CD4-positive, alpha-beta T cell treated with Interleukin-4 for 1 hour (primary cell): ENCODE measurements at regions not wholly inside any gene's neighbourhood (a gene's known extent, or its start where the extent isn't known, plus 50 kb on each side); places are given as distances from the start of the nearest gene placed in this dataset.
"Not testable (repeated sequence)": the region's sequence is repeated elsewhere in the genome, so short reads cannot be mapped to it uniquely, and the experiment has no call there.

Source experiments
- DNase-seq, 2 donors: peaks; one replicate each; pipeline ENCODE4 v3.0.0-alpha.2; 2020 to 2022

DNA sequence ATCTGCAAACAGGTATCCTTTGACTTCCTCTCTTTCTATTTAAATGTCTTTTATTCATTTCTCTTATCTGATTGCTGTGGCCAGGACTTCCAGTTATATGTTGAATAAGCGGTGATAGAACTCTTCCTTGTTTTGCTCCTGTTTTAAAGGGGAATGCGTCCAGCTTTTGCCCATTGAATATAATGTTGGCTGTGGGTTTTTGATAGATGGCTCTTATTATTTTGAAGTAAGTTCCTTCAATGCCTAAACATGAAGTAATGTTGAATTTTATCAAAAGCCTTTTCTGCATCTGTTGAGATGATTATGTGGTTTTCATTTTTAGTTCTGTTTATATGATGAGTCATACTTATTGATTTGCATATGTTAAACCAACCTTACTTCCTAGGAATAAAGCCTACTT is 300.5 kb upstream of the CTNND2 start:
- no peak for DNase-seq

DNA sequence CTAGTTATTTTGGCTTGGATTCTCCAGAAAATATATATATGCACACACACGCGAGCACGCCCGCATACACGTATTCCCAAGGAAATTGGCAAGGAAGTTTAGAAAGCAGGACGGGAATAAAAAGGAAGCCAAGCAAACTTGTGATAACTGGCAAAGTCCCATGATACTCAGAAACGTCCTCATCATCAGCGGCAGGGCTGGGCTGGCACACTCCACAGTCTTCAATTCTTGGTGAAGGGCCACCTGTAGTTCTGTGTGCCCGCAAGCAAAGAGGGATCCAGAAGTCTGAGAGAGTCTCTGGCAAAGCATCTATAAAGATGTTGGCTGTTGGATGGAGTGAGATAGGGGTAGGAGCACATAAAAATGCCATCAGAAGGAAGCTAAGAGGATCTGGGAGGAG is 289.3 kb upstream of the CTNND2 start:
- no peak for DNase-seq

DNA sequence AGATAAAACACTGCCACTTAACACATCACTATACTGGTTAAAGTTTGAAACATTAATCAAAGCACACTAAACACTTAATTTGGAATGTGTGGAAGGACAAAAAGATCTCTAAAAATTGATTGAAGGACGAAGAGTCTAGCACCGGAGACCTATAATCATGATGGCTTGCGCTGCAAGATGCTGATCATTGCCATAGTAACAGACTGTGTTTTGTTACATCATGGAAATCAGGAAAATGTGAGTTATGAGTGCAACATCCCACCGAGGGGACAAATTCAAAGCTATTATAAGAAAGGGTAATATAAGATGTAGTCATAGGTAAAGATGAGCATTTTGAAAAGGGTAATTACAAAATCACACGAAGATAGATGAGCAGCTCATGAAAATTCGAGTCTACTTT is 278.8 kb upstream of the CTNND2 start:
- no peak for DNase-seq

DNA sequence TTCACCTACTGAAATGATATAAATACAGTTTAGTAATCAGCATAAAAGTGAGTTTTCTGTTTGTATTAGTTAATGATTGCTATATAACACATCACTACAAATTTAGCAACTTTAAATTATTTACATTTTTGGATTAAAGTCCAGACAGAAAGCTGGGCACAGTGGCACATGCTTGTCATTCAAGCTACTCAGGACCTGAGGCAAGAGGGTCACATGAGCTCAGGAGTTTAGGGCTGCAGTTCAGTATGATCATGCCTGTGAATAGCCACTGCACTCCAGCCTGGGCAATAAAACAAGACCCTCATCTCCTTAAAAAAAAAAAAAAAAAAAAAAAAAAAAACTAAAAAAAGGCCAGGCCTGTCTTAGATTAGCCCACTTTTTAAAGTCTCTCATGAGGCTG is 273.6 kb upstream of the CTNND2 start:
- no peak for DNase-seq

DNA sequence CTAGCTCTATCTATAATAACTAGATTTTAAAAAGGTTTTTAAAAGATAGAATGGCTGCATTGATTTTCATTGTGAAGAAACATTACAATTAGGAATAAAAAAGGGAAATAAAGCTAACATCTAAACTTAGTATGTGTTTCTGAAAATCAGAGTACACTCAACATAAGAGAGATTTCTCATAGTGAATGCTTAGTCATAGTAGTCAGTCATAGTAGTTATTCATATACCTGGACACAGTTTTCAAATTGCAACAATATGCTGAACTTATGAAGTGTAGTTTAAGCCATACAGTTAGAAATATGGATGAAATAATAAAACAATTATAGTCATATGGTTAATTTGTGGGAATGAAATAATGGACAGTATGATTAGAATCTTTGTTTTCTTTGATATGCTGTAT is 273.0 kb upstream of the CTNND2 start:
- no peak for DNase-seq

DNA sequence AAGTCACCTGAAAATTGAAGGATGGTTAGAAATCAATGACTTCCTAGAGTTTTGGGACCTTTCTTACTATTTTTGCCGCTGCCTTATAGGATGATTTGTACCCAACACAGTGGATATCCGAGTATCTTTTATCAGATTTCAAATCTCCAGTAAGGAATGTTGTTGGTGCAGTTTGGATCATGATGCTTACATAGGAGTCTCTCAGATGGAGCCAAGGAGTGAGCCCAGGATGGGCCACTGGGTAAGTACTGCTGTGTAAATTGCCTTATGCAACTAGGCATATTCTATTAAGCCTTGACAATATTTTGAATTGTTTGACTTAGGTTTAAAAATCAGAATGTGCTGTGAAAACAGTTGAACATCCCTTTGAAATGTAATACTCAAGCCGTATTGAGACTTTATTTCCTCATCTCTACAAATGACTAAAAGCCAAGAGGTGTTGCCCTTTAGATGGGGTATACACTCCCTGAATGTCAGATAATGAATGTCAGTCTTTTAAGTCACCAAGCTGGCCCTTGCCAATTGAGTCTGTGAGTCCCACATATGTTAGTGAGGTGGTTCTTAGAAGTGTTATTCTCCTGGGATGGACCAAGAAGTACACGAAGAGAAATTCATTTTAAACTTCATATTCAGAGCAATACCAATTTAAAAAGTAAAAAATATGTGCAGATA is 271.8 kb upstream of the CTNND2 start:
- DNase-seq = no peak

DNA sequence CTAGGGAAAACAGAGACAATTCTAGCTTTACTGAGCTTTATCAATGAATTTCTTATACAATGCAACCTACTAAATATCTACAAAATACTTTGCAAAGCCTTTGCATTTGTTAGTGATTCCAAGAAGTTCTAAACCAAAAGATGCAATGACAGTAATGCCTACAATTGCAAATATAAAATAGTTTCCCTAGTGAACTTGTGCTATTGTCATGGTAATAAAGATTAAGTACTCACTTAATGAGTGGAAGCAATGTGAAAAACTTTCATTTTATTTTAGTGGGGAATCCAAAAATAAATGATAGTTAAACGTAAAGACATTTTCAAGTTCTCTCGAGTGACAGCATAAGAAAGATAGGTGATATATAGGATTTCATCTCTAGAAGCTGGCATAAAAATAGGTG is 270.5 kb upstream of the CTNND2 start:
- DNase-seq = no peak

DNA sequence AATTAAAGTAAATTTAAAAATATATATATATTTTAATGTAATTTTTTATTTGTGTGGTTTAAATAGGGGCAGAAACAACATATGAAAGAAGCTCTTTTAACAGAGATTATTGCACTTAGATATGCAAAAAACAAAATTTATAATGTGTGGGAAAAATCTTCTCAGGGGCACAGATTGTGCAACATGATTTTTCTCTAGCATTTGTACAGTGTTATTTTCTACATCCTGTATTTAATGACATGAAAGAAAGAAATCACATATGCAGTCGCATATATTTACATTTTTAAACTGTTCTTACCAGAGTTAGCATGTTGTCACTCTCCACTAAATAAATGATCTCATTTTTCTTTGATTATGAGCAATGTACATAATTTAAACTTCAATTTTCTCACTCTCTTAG is 265.3 kb upstream of the CTNND2 start:
- no peak for DNase-seq

DNA sequence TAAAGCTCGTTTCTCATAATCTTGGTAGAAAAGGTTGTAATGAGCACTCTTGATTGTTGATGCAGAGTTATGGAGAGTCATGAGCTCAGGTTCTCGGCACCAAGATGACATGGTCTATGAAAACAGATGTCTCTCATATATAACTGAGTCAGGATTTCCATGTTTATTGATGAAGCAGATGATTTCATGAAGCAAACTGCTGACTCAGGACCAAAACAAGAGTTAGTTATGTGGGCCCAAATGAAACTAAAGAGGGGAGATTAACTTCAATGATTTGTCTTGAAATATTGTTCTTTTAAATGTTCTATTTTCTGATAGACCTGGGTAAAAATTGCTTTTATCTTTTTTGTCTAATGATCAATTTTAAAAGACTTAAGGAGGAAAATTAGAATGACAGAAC is 258.6 kb upstream of the CTNND2 start:
- DNase-seq = no peak

DNA sequence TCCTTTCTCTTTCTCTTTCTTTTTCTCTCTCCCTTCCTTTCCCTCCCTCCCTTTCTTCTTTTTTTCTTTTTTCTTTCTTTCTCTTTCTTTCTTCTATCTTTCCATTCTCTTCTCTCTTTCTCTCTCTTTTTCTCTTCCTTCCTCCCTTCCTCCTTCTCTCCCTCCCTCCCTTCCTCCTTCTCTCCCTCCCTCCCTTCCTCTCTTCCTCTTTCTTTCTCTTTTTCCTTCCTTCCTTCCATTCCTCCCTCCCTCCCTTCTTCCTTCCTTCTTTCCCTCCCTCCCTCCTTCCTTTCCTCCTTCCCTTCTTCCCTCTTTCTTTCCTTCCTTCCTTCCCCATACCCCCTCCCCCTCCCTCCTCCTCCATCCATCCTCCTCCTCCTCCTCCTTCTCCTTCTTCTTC is 243.3 kb upstream of the CTNND2 start:
- DNase-seq = no peak

DNA sequence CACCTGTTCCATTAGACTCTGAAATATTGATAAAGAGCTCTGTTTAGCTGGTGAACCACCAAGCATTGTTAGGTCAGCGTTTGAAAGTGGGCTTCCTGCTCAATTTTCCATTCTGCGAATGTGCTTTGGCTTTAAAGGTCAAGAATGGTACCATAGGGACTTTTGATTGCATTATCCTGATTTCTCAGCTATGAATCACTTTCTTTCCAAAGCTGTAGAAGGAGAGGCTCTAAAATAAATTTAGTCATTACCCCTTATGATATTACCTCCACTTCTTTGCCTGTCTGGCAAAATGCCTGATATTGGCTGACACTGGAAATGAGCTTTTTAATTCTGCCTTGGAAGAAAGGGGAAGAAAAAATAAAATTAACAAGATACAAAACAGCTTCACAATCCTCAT is 237.2 kb upstream of the CTNND2 start:
- no peak for DNase-seq

DNA sequence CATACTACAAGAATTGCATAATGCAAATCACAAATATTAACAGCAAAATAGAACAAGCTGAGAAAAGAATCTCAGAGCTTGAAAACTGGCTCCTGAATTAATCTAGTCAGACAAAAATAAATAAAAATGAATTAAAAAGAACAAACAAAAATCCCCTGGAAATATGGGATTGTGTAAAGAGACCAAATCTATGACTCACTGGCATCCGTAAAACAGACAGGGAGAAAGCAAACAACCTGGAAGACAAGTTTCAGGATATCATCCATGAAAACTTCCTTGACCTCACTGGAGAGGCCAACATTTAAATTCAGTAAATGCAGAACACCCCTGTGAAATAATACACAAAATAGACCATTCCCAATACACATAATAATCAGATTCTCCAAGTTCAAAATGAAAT is 229.3 kb upstream of the CTNND2 start:
- no peak for DNase-seq

DNA sequence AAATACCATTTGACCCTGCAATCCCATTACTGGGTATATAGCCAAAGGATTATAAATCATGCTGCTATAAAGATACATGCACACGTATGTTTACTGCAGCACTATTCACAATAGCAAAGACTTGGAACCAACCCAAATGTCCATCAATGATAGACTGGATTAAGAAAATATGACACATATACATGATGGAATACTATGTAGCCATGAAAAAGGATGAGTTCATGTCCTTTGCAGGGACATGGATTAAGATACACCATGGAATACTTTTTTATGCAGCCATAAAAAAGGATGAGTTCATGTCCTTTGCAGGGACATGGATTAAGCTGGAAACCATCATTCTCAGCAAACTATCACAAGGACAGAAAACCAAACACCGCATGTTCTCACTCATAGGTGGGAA is 226.8 kb upstream of the CTNND2 start:
- DNase-seq = not testable (repeated sequence)

DNA sequence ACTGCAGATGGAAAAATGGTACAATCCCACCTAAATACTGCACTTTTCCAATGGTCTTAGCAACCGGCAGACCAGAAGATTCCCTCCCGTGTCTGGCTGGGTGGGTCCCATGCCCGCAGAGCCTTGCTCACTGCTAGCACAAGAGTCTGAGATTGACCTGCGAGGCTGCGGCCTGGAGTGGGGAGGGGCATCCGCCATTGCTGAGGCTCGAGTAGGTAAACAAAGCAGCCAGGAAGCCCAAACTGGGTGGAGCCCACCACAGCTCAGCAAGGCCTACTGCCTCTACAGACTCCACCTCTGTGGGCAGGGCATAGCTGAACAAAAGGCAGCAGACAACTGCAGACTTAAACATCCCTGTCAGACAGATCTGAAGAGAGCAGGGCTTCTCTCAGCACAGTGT is 221.6 kb upstream of the CTNND2 start:
- DNase-seq = no peak

DNA sequence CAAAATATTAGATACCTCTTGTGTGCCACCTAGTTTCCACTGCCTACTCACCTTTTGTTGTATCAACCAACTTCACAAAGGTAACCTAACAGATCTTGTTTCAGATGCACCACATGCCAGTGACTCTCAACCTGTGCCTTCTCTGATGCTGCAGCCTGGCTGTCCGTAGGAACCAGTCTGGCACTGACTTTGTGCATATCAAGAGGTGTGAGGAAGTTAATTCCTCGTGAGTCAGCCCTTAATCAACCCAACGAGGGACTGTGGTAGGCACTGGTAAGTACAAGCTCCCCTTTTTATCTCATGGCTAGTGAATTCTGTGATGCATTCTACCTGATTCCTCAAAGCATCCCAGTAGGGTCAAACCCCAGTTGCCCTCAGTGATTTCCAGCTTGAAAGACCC is 215.4 kb upstream of the CTNND2 start:
- no peak for DNase-seq

DNA sequence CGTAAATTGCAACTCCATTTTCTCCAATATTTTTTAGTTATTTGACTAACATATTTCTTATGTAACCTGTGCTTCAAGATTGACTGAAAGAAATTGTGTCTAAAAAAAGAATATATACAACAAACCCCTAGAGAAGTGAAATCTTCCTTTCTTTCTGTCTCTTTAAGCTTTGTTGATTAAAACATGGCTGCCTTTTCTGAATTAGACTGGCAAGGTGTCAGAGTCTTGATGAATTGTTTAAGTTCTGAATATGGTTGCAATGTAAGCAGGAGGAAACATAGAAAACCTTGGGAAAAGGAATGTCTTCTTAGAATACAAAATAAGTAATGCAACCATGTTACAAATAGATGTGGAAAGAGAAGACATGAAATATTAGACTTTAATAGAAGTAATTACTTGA is 209.8 kb upstream of the CTNND2 start:
- DNase-seq = no peak

DNA sequence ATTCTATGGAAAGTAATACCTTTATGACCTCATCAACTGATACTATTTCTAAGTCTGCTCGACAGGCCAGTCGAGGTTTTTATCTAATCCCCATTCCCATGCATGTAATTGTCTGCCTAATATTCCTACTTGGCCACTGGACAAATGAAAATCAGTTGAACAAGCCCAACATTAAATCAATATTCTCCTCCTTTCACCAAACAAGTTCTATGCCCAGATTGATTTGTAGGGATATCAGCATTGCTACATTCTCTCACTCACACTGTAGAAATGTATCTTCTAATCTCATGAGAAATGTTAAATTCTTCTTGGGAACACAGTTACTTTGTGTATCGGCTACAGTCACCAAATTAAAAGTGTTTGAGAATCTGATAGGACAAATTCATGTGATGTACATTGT is 208.8 kb upstream of the CTNND2 start:
- no peak for DNase-seq

DNA sequence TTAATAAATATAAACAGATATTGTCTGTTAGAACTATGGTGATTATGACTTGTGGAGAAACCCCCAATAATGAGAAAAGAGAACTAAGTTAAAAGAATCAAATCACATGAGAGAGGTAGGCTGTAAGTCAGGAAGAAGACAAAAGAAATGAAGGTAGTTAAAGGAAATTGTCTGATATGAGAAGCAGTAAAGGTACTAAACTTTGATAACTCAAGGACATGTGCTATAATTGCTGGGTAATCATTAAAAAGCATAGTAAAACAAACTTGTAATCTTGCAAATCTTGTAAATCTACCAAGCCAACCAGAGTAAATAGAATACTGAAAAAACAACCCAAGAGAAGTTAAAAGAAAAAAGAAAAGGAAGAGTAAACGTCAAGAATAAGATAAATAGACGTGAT is 207.0 kb upstream of the CTNND2 start:
- DNase-seq = no peak

DNA sequence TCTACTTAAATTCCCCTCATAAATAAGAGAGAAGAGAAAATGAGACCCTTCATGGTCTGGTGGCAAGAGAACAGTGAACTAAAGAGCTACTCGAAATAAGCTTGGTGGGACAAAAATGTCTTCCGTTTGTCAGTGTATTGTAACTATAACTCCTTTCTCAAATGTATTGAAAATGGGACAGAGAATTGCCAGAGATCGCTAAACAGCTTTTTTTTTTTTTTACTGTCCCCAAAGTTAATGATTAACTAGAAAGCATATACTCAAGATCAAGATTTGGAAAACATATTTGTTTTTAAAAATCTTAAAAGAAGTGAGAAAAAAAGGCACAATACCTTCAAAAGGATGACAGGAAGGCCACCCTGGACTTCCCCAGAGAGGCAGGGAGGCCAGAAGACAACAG is 206.4 kb upstream of the CTNND2 start:
- no peak for DNase-seq

DNA sequence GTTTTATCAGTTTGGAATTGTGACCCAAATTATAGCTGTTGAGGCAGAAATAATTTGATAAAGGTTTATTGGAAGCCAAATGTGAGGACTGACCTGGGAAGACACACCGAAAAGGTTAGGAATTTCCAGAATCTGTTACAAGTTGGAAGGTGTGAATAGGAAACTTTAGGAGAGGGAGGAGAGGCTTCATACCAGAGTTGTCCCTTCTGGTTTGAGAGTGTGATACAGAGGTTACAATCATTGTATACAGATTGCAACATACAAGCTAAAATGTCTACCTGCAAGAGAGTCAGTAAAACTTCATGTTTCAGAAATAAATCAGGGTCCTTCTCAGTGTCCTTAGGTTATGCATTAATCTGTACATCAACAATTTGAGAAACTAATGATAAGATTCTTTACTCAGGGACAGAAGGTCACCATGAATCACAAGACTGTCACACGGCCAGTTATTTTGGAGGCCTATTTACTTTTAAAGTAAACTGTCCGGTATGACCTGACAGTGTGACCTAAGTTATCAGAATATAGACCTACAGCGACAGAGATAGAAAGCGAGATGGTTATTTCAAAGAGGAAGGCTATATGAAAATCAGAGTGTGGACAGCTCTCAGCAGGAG is 204.9 kb upstream of the CTNND2 start:
- no peak for DNase-seq

DNA sequence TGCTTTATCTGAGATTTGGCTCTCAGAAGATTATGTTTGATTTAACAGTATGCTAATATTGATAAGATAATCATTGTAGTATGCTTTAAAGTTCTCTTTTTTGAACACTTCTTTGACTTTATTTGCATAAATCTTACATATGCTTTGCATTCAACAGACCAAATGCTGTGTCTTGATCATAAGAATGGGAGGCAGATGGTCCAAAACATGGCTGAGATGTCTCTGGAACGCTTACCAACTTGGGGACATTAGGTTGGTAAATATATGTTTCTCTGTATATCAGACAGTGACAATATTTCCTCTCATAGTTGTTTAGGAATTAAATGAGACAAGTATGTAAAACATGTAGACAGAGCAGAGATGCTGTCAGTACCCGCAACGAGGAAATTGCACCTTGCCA is 197.9 kb upstream of the CTNND2 start:
- DNase-seq = no peak

DNA sequence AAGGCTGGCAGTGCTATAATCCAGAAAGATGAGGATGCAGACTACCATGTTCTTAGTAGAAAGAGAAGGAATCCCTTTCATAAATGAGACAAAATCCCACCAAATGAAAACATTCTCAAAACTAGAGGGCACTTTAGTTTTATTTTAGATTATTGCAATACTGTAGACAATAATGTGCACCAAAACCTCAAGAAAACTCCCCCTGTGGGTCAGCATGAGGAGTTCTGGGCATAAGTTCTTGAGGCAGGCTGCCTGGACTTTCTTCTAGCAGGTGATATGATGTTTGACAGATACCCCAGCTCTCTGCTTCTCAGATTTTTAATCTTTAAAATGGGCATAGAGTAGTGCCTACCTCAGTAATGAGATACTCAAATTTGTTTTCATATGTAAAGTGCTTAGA is 196.3 kb upstream of the CTNND2 start:
- no peak for DNase-seq

DNA sequence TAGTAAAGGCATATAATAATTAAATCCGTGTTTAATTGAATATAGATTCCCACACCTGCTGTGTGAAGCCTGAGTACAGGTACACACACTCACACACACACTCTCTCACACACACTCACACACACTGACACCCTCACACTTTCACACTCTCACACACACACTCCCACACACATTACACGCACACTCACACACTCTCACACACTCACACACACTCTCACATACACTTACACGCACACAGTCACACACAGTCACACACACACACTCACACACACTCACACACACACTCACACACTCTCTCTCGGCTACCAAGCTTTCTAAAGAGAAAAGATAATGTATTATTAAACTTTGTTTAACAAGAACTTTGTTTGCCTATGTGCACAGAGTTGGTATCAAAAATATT is 195.1 kb upstream of the CTNND2 start:
- no peak for DNase-seq

DNA sequence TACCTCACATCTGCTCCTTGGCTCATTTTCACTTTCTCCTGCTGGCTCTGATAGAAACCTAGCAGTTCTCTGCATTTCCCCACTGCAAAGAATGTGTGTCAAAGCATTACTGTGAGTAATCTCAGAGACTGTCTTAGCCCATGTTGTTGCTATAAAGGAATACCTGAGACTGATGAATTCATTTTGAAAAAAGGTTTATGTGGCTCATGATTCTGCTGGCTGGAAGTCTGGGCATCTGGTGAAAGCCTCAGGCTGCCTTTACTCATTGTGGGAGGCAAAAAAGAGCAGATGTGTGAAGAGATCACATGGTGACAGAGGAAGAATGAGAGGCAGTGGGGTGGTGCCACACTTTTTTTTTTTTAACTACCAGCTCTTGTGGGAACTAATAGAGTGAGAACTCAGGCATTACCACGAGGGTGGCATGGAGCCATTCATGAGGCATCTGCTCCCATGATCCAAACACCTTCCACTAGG is 191.6 kb upstream of the CTNND2 start:
- DNase-seq = no peak

DNA sequence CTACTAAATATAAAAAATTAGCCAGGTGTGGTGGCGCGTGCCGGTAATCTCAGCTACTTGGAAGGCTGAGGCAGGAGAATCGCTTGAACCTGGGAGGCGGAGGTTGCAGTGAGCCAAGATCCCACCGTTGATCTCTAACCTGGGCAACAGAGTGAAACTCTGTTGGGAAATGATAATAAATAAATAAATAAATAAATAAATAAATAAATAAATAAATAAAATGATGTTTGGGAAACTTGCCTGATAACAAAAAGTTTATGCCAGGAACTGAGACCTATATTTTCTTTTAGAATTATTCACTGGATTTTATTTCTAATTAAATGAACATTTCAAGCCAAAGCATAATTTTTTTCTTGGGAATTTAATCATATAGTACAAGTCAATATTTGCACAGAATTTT is 189.3 kb upstream of the CTNND2 start:
- no peak for DNase-seq
